Upper lobe of left lung (tissue), 4 donors: ENCODE measurements at regions not wholly inside any gene's neighbourhood (a gene's known extent, or its start where the extent isn't known, plus 50 kb on each side); places are given as distances from the start of the nearest gene placed in this dataset.

ENCODE experiments used
- CTCF ChIP-seq, 6 experiments: fragments of 450-650 bp in 4 of 6; fragments of 200-600 bp in 2 of 6; sonication (generic) in 2 of 6; IDR thresholded peaks; one replicate each; pipeline ENCODE4 v1.5.1; 2016 to 2019; ENCODE audit warnings: antibody characterized with exemption in 6 of 6
- POLR2A ChIP-seq, 4 donors: fragments of 450-650 bp; IDR thresholded peaks; one replicate each; pipeline ENCODE4 v1.5.1; 2016 to 2017; ENCODE audit warnings: antibody characterized with exemption in 4 of 4, mild to moderate bottlenecking in 2 of 4
- POLR2AphosphoS5 ChIP-seq, 2 donors: sonication (generic); formaldehyde crosslinking; IDR thresholded peaks; one replicate each; pipeline ENCODE4 v1.5.1; 2017; ENCODE audit warnings: antibody characterized with exemption in 2 of 2

DNA sequence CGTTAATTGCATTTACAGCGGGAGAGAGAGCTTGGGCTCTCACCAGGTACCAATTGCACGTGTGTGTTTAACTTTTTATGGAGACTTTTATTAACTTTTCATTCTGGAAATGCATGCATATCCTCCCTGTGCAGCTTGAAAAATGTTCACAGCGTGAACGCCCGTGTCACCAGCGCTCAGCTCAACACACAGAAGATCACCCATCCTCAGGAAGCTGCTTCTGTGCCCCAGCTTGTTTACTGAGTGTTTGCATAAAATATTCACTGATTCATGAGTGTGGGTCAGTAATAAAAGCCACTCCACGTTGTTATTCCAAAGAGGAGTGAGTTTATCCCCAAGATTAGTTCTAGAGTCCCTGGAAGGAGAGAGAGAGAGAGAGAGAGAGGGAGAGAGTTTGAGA is 75.5 kb upstream of the FZD10 start:
- TF ChIP-seq CTCF (IDR thresholded peaks at IDR 0.05): no peak
- TF ChIP-seq POLR2A (IDR thresholded peaks at IDR 0.05): no peak
- no peak for TF ChIP-seq POLR2AphosphoS5 (IDR thresholded peaks at IDR 0.05)
